Esophagus muscularis mucosa (tissue), 4 donors: ENCODE measurements at regions not wholly inside any gene's neighbourhood (a gene's known extent, or its start where the extent isn't known, plus 50 kb on each side); places are given as distances from the start of the nearest gene placed in this dataset.

ENCODE experiments used
- CTCF ChIP-seq, 3 experiments: fragments of 200-600 bp in 2 of 3; fragments of 450-650 bp in 1 of 3; sonication (generic) in 2 of 3; IDR thresholded peaks; one replicate each; pipeline ENCODE4 v1.5.1; 2017 to 2019; ENCODE audit warnings: antibody characterized with exemption in 3 of 3, mild to moderate bottlenecking in 2 of 3, moderate library complexity in 1 of 3
- EP300 ChIP-seq: sonication (generic); formaldehyde crosslinking; IDR thresholded peaks from one replicate; pipeline ENCODE4 v1.6.1; 2017; ENCODE audit warnings: antibody characterized with exemption
- POLR2A ChIP-seq: fragments of 450-650 bp; IDR thresholded peaks from one replicate; pipeline ENCODE4 v1.6.1; 2017; ENCODE audit warnings: antibody characterized with exemption, moderate library complexity, mild to moderate bottlenecking, low read depth
- POLR2AphosphoS5 ChIP-seq, 2 donors: sonication (generic); formaldehyde crosslinking; IDR thresholded peaks; one replicate each; pipeline ENCODE4 v1.6.1; 2017; ENCODE audit warnings: antibody characterized with exemption in 2 of 2

DNA sequence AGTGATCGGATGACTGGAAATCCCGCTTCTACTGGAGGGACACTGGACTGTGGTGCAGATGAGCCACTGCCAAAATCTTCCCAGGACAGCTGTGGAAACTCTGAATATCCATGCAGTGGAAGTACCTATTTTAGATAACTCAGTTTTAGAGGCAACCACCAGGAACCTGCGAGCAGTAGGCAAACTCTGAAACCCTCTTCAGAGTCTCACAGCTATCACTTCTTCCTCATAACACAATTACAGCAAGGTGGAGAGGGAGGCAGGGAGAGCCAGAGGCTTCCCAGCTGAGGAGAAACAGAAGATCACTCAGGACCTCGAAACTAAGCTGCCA is 322.8 kb upstream of the NT5E start:
- TF ChIP-seq POLR2AphosphoS5 (IDR thresholded peaks at IDR 0.05) = no peak
- no peak for TF ChIP-seq CTCF (IDR thresholded peaks at IDR 0.05)
- TF ChIP-seq POLR2A = no peak
- no peak for TF ChIP-seq EP300
